ENCODE measurements at regions not wholly inside any gene's neighbourhood (a gene's known extent, or its start where the extent isn't known, plus 50 kb on each side); places are given as distances from the start of the nearest gene placed in this dataset.
"Not testable (repeated sequence)": the region's sequence is repeated elsewhere in the genome, so short reads cannot be mapped to it uniquely, and the experiment has no call there.

GRCh38 chr12:94856324-94856723, 147.2 kb downstream of the NDUFA12 start:
- DNase-seq = no peak

- no peak for DNase-seq
These were observed 147.6 kb downstream of the NDUFA12 start for GRCh38 chr12:94855853-94856252.

- no peak for DNase-seq
These were observed 152.0 kb downstream of the NDUFA12 start for GRCh38 chr12:94851396-94852028.

GRCh38 chr12:94849411-94849976, 154.0 kb downstream of the NDUFA12 start:
- DNase-seq = no peak

GRCh38 chr12:94848966-94849365, 154.5 kb downstream of the NDUFA12 start:
- DNase-seq = no peak

- no peak for DNase-seq
These were observed 158.4 kb downstream of the NDUFA12 start for GRCh38 chr12:94845110-94845509.

GRCh38 chr12:94844452-94844851, 159.0 kb downstream of the NDUFA12 start:
- no peak for DNase-seq

- no peak for DNase-seq
These were observed 161.4 kb downstream of the NDUFA12 start for GRCh38 chr12:94841904-94842610.

- DNase-seq = no peak
These were observed 162.3 kb downstream of the NDUFA12 start for GRCh38 chr12:94841177-94841576.

GRCh38 chr12:94839347-94839746, 164.2 kb downstream of the NDUFA12 start:
- no peak for DNase-seq

GRCh38 chr12:94836952-94837670, 166.4 kb downstream of the NDUFA12 start:
- not testable (repeated sequence) for DNase-seq

- DNase-seq = no peak
These were observed 169.4 kb downstream of the NDUFA12 start for GRCh38 chr12:94834036-94834625.

- DNase-seq = peak; percentile 72
These were observed 170.5 kb downstream of the NDUFA12 start for GRCh38 chr12:94832780-94833681.

- no peak for DNase-seq
These were observed 171.4 kb downstream of the NDUFA12 start for GRCh38 chr12:94832105-94832504.

- DNase-seq = no peak
These were observed 172.3 kb downstream of the NDUFA12 start for GRCh38 chr12:94831081-94831751.

- no peak for DNase-seq
These were observed 173.9 kb downstream of the NDUFA12 start for GRCh38 chr12:94829552-94829951.

- DNase-seq = no peak
These were observed 168.7 kb upstream of the TMCC3 start for GRCh38 chr12:94819011-94819410.

- no peak for DNase-seq
These were observed 167.3 kb upstream of the TMCC3 start for GRCh38 chr12:94817695-94818075.

GRCh38 chr12:94817201-94817600, 166.8 kb upstream of the TMCC3 start:
- DNase-seq = not testable (repeated sequence)

GRCh38 chr12:94816746-94817145, 166.4 kb upstream of the TMCC3 start:
- DNase-seq = not testable (repeated sequence)

- no peak for DNase-seq
These were observed 165.6 kb upstream of the TMCC3 start for GRCh38 chr12:94815958-94816357.

- DNase-seq = no peak
These were observed 165.1 kb upstream of the TMCC3 start for GRCh38 chr12:94815450-94815849.

All from NCI-H524 treated with DMSO at 0.1 percent for 48 hours (cell line).